ENCODE measurements at regions not wholly inside any gene's neighbourhood (a gene's known extent, or its start where the extent isn't known, plus 50 kb on each side); places are given as distances from the start of the nearest gene placed in this dataset.

DNA sequence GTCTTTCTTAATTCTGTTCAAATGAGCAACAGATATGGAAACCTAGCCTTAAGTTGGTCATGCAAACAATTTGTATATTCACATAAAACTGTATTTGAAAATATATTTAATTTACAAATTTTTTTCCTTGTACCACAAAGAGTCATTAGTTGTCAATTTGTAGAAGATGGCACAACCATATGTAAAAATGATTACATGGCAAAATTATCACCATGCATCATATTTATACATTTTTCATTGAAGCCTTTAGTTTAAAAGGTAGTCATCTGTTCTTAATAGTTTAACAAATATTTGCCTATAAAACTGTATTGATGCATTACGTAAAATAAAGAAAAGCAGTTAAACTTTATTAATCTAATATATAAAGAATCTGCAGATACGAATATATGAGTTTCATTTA is 1306.8 kb upstream of the ADGRB3 start:
- no peak for DNase-seq (ENCODE audit: low read depth in 3 of 3, low spot score in 2 of 3)

- no peak for DNase-seq (ENCODE audit: low read depth in 3 of 3, low spot score in 2 of 3)
These were observed 1334.5 kb upstream of the ADGRB3 start for GRCh38 chr6:67300430-67301040.

- DNase-seq (ENCODE audit: low read depth in 3 of 3, low spot score in 2 of 3), result no peak
These were observed 1342.9 kb upstream of the ADGRB3 start for GRCh38 chr6:67292169-67292568.

GRCh38 chr6:67287566-67287965 is 1347.5 kb upstream of the ADGRB3 start:
- DNase-seq (ENCODE audit: low read depth in 3 of 3, low spot score in 2 of 3), result no peak

GRCh38 chr6:67285770-67286495 is 1349.1 kb upstream of the ADGRB3 start:
- no peak for DNase-seq (ENCODE audit: low read depth in 3 of 3, low spot score in 2 of 3)

DNA sequence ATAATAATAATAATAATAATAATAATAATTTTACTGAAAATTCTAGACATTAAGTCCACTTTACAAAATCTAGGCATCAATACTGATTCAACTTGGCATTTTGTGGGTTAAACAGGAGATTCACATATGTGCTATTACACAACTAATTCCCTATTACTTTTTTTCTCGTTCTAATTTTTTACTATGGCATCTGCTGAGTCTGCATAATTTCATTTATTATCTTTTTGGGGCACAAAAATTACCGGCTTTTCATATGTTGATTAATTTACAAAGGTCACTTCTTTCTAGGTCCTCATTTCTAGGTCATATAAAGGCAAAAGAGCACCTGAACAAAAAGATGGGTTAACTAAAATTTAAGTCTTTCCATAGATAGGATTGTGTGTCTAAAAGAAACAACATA is 1357.8 kb upstream of the ADGRB3 start:
- no peak for DNase-seq (ENCODE audit: low read depth in 3 of 3, low spot score in 2 of 3)

- no peak for DNase-seq (ENCODE audit: low read depth in 3 of 3, low spot score in 2 of 3)
These were observed 1368.8 kb upstream of the ADGRB3 start for GRCh38 chr6:67265996-67266921.

DNA sequence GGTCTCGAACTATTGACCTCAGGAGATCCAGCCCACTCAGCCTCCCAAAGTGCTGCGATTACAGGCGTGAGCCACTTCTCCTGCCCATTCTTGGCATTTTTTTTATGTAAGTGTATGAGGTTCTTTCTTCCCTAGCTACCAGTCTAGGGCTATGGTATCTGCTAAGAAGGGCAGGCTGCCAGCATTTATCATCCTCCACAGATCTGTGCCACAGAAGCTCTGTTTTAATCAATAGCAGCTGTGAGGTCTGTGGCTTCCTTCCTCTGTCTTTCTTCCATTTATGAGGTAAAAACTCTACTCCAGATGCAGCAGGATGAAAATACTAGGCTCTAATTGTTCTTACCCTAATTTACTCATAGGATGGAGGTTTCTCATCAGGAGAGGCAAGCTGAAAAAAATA is 1382.4 kb upstream of the ADGRB3 start:
- no peak for DNase-seq (ENCODE audit: low read depth in 3 of 3, low spot score in 2 of 3)

- DNase-seq (ENCODE audit: low read depth in 3 of 3, low spot score in 2 of 3), result no peak
These were observed 1387.0 kb upstream of the ADGRB3 start for GRCh38 chr6:67248077-67248476.

DNA sequence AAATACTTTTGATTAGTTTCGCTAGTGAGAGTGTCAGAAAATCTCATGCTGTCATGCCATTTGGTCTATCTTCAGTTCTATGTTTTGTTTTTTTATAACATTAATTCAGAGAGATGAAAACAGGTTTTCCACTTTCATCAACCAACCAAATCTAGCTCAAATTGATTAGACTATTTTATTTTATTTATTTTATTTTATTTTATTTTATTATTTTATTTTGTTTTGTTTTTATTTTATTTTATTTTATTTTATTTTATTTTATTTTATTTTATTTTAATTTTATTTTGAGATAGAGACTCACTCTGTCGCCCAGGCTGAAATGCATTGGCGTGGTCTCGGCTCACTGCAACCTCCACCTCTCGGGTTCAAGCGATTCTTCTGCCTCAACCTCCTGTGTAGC is 1391.0 kb upstream of the ADGRB3 start:
- no peak for DNase-seq (ENCODE audit: low read depth in 3 of 3, low spot score in 2 of 3)

- DNase-seq (ENCODE audit: low read depth in 3 of 3, low spot score in 2 of 3), result no peak
These were observed 1397.8 kb upstream of the ADGRB3 start for GRCh38 chr6:67237277-67237676.

DNA sequence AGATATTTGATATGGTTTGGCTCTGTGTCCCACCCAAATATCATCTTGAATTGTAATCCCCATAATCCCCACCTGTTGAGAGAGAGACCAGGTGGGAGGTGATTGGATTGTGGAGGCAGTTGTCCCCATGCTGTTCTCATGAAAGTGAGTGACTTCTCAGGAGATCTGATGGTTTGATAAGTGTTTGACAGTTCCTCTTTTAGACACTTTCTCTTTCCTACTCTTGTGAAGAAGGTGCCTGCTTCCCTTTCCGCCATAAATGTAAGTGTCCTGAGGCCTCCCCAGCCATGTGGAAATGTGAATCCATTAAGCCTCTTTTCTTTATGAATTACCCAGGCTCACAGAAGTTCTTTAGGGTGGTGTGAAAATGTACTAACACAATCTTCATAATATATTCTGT is 1404.0 kb upstream of the ADGRB3 start:
- DNase-seq (ENCODE audit: low read depth in 3 of 3, low spot score in 2 of 3), result no peak

- no peak for DNase-seq (ENCODE audit: low read depth in 3 of 3, low spot score in 2 of 3)
These were observed 1410.1 kb upstream of the ADGRB3 start for GRCh38 chr6:67224989-67225388.

DNA sequence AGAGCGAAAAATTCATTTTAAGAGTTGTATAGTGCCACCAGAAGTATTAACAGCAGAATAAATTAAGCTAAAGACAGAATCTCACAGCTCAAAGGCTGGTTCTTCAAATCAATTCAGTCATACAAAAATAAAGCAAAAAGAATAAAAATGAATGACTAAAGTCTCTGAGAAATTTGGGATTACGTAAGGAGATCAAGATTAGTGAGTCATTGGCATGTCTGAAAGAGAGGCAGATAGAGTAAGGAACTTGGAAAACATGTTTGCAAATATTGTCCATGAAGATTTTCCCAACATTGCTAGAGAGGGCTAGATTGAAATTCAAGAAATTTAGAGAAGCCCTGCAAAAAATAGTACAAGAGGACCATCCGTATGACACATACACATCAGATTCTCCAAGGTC is 1413.9 kb upstream of the ADGRB3 start:
- no peak for DNase-seq (ENCODE audit: low read depth in 3 of 3, low spot score in 2 of 3)

DNA sequence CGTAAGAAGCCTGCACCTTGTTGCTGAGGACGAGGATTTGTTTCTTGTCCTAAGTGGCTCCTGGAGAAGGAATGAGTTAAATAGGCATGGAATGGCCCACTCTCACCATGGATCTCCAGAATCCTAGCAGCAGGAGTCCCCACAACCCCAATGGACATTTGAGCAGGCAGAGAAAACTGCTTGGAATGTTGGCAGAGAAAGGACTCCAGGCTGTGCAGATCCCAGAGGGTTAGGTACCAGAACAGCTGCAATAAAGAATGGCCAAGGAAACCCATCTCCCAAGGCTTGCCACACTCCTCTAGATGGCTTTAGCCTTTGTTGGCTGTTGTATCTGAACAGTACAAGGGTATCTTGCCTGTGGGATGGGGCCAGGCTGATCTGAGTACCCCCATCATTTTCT is 1415.7 kb upstream of the ADGRB3 start:
- no peak for DNase-seq (ENCODE audit: low read depth in 3 of 3, low spot score in 2 of 3)

DNA sequence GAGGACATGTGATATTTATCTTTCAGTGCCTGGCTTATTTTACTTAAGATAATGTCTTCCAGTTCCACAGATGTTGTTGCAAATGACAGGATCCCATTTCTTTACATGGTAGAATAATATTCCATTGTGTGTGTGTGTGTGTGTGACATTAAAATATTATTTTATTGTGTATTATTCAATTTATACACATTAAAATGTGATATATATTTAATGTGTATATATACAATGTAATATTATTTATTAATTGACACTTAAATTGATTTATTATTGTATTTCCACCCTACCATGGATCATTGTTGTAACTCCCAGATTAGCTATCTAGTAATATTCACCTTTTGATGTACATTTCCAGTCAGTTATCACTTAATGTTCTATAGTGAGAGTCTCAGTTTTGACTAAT is 1422.5 kb upstream of the ADGRB3 start:
- no peak for DNase-seq (ENCODE audit: low read depth in 3 of 3, low spot score in 2 of 3)

DNA sequence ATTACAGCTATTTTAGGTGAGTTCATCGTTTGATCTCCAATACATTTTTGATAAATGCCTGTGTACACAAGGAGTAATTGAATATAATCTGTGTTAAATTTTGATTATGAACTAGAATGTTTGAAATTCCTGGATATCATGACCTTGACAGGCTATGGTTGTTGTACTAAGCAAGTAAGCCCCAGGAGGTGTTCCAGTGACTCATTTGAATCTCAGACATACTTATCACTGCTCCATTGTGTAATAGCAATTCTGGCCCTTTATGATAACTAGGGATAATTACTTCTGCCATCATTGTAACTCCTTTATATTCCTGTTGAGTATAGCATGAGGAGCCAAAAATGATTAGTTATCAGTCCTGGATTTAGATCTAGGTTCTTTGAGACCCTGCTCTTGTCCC is 1424.6 kb upstream of the ADGRB3 start:
- DNase-seq (ENCODE audit: low read depth in 3 of 3, low spot score in 2 of 3), result no peak

GRCh38 chr6:67201563-67201962 is 1433.5 kb upstream of the ADGRB3 start:
- DNase-seq (ENCODE audit: low read depth in 3 of 3, low spot score in 2 of 3), result no peak

GRCh38 chr6:67200626-67201403 is 1434.3 kb upstream of the ADGRB3 start:
- no peak for DNase-seq (ENCODE audit: low read depth in 3 of 3, low spot score in 2 of 3)

DNA sequence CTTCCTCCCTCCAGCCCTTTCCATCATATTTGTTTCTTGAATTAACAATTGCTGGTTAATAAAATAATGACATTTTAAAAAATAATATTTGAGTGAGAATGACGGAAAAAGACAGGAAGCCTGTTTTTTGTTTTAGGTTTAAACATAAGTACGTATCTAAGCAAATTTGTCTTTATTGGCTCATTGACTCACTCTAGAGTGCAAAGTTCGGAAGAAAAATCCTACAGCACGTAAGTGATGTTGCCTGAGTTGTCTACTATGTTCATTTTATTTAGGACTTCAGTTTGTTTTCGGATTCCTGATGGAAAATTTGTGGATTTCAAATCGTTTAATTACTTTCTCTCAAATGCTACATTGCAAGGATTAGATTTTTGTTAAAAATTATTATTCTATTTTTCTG is 1435.7 kb upstream of the ADGRB3 start:
- no peak for DNase-seq (ENCODE audit: low read depth in 3 of 3, low spot score in 2 of 3)

DNA sequence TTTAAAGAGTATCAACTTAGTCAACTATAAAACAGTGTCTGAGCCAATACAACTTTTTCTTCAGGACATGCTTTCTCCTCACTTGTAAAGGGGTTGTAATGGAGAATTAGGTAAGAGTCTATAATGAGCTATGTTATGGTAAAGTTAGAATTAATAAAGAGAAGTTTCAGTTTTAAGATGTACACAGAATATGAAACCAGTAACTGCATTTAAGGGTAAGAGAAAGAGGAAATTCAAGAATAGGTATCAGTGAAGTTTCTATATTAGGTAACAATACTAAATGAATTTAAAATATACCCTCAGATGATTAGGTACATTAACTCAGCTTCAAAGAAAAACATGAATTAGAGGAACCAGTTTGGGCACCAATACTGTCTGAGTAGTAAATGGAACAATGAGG is 1444.3 kb upstream of the ADGRB3 start:
- no peak for DNase-seq (ENCODE audit: low read depth in 3 of 3, low spot score in 2 of 3)

All from right renal cortex interstitium (tissue), 3 donors.